Neural cell (in vitro differentiated cells): ENCODE measurements at regions not wholly inside any gene's neighbourhood (a gene's known extent, or its start where the extent isn't known, plus 50 kb on each side); places are given as distances from the start of the nearest gene placed in this dataset.

Experiments
- EP300 ChIP-seq: fragments of 450-650 bp; conservative IDR thresholded peaks from 2 replicates; pipeline ENCODE4 v1.6.1; 2014; ENCODE audit warnings: antibody characterized with exemption, mild to moderate bottlenecking, moderate library complexity; ENCODE audit not compliant: poor library complexity, severe bottlenecking
- EZH2 ChIP-seq: fragments of 200-600, 300-800 bp; shearing (Covaris generic), sonication (generic); IDR thresholded peaks from 2 replicates; pipeline ENCODE4 v1.6.1; 2014; ENCODE audit warnings: antibody characterized with exemption, low read length, borderline replicate concordance, mild to moderate bottlenecking; ENCODE audit not compliant: insufficient read depth, poor library complexity, severe bottlenecking
- MXI1 ChIP-seq: fragments of 450-650 bp; conservative IDR thresholded peaks from 2 replicates; pipeline ENCODE4 v1.6.1; 2014; ENCODE audit warnings: antibody characterized with exemption, mild to moderate bottlenecking; ENCODE audit not compliant: poor library complexity, severe bottlenecking
- POLR2AphosphoS5 ChIP-seq: IDR thresholded peaks from 2 replicates; pipeline ENCODE4 v1.6.1; 2012
- RAD21 ChIP-seq: fragments of 450-650 bp; conservative IDR thresholded peaks from 2 replicates; pipeline ENCODE4 v1.6.1; 2014; ENCODE audit warnings: antibody characterized with exemption, mild to moderate bottlenecking, moderate library complexity
- SMC3 ChIP-seq: fragments of 450-650 bp; conservative IDR thresholded peaks from 2 replicates; pipeline ENCODE4 v1.6.1; 2014; ENCODE audit warnings: antibody characterized with exemption, mild to moderate bottlenecking, moderate library complexity; ENCODE audit not compliant: poor library complexity
- TAF1 ChIP-seq: IDR thresholded peaks from 2 replicates; pipeline ENCODE4 v1.6.1; 2012; ENCODE audit warnings: low read depth
- TF ChIP-seq, protein P1 (sequence below): fragments of 450-650 bp; IDR thresholded peaks from 2 replicates; pipeline ENCODE4 v1.5.1; 2014; ENCODE audit warnings: antibody characterized with exemption, mild to moderate bottlenecking, moderate library complexity; ENCODE audit not compliant: poor library complexity, severe bottlenecking
- TF ChIP-seq, protein P2 (sequence below): IDR thresholded peaks from 2 replicates; pipeline ENCODE4 v1.6.1; 2012; ENCODE audit warnings: borderline replicate concordance

DNA sequence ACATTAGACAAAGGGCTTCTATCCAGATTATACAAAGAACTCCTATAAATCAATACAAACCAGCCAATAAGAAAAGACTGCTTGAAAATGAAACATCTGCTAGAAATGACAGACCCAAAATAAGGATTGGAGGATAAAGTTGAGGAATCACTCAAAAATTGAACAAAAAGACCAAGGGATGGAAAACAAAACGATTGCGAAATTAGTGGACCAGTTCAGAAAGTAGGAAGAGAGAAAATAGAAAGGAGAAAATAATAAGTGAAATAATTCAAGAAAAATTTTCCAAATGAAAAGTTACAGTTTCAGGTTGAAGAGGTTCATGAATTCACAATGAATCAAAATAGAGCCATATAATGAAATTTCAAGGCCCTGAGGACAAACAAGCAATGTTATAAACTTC, 115.8 kb upstream of the CTBP2 start:
- TF ChIP-seq, protein P1, sequence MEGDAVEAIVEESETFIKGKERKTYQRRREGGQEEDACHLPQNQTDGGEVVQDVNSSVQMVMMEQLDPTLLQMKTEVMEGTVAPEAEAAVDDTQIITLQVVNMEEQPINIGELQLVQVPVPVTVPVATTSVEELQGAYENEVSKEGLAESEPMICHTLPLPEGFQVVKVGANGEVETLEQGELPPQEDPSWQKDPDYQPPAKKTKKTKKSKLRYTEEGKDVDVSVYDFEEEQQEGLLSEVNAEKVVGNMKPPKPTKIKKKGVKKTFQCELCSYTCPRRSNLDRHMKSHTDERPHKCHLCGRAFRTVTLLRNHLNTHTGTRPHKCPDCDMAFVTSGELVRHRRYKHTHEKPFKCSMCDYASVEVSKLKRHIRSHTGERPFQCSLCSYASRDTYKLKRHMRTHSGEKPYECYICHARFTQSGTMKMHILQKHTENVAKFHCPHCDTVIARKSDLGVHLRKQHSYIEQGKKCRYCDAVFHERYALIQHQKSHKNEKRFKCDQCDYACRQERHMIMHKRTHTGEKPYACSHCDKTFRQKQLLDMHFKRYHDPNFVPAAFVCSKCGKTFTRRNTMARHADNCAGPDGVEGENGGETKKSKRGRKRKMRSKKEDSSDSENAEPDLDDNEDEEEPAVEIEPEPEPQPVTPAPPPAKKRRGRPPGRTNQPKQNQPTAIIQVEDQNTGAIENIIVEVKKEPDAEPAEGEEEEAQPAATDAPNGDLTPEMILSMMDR, result no peak
- TF ChIP-seq EZH2 (no peak), EP300 (no peak), TAF1 (no peak), RAD21 (no peak), MXI1 (no peak), SMC3 (no peak), POLR2AphosphoS5 (no peak)
- TF ChIP-seq, protein P2, sequence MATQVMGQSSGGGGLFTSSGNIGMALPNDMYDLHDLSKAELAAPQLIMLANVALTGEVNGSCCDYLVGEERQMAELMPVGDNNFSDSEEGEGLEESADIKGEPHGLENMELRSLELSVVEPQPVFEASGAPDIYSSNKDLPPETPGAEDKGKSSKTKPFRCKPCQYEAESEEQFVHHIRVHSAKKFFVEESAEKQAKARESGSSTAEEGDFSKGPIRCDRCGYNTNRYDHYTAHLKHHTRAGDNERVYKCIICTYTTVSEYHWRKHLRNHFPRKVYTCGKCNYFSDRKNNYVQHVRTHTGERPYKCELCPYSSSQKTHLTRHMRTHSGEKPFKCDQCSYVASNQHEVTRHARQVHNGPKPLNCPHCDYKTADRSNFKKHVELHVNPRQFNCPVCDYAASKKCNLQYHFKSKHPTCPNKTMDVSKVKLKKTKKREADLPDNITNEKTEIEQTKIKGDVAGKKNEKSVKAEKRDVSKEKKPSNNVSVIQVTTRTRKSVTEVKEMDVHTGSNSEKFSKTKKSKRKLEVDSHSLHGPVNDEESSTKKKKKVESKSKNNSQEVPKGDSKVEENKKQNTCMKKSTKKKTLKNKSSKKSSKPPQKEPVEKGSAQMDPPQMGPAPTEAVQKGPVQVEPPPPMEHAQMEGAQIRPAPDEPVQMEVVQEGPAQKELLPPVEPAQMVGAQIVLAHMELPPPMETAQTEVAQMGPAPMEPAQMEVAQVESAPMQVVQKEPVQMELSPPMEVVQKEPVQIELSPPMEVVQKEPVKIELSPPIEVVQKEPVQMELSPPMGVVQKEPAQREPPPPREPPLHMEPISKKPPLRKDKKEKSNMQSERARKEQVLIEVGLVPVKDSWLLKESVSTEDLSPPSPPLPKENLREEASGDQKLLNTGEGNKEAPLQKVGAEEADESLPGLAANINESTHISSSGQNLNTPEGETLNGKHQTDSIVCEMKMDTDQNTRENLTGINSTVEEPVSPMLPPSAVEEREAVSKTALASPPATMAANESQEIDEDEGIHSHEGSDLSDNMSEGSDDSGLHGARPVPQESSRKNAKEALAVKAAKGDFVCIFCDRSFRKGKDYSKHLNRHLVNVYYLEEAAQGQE, result no peak
